ENCODE measurements at regions not wholly inside any gene's neighbourhood (a gene's known extent, or its start where the extent isn't known, plus 50 kb on each side); places are given as distances from the start of the nearest gene placed in this dataset.

- WGBS: 69% methylated on average over 1 of the region's 1 CpG
- intact Hi-C loops (cut with DNase I): no loop called here
- H3K9me3 ChIP-seq: no peaks in the 10 kb centered on the region
- no peak for DNase-seq (ENCODE audit: low spot score)
- no peak overlapping the region for H3K27ac ChIP-seq
- H3K4me3 ChIP-seq: no peak overlapping the region
- no peaks in the 10 kb centered on the region for H3K4me1 ChIP-seq (replicated peaks)
- TF ChIP-seq POLR2A (IDR thresholded peaks at IDR 0.05): no peak
- TF ChIP-seq, protein P1, sequence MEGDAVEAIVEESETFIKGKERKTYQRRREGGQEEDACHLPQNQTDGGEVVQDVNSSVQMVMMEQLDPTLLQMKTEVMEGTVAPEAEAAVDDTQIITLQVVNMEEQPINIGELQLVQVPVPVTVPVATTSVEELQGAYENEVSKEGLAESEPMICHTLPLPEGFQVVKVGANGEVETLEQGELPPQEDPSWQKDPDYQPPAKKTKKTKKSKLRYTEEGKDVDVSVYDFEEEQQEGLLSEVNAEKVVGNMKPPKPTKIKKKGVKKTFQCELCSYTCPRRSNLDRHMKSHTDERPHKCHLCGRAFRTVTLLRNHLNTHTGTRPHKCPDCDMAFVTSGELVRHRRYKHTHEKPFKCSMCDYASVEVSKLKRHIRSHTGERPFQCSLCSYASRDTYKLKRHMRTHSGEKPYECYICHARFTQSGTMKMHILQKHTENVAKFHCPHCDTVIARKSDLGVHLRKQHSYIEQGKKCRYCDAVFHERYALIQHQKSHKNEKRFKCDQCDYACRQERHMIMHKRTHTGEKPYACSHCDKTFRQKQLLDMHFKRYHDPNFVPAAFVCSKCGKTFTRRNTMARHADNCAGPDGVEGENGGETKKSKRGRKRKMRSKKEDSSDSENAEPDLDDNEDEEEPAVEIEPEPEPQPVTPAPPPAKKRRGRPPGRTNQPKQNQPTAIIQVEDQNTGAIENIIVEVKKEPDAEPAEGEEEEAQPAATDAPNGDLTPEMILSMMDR (IDR thresholded peaks at IDR 0.05): no peak
- no peak for TF ChIP-seq POLR2AphosphoS5 (IDR thresholded peaks at IDR 0.05)
- no peaks in the 10 kb centered on the region for H3K27me3 ChIP-seq (replicated peaks; ENCODE audit: insufficient read depth)
- no peaks in the 10 kb centered on the region for H3K36me3 ChIP-seq
Measured at GRCh38 chr5:57658018-57658417, 175.4 kb upstream of the ACTBL2 start.

DNA sequence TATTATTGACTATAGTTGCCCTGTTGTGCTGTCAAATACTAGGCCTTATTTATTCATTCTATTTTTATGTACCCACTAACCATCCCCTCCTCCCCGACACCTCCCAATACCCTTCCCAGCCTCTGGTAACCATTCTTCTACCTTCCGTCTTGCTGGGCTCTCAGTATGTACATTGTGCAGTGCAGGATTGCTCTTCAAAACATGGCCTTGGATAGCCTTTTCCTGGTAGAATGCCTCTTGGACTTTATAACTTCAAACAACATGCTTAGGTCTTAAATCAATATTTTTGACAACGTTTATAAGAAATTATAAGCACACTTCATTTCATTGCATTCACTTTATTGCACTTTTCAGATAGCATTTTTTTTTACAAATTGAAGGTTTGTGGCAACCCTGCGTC is 172.6 kb upstream of the ACTBL2 start:
- no peak overlapping the region for H3K27ac ChIP-seq
- WGBS: 70% methylated on average over 4 of the region's 4 CpGs
- H3K9me3 ChIP-seq: no peaks in the 10 kb centered on the region
- DNase-seq (ENCODE audit: low spot score): no peak
- intact Hi-C loops (cut with DNase I): no loop called here
- H3K27me3 ChIP-seq (replicated peaks; ENCODE audit: insufficient read depth): no peaks in the 10 kb centered on the region
- no peak for TF ChIP-seq POLR2A (IDR thresholded peaks at IDR 0.05)
- TF ChIP-seq, protein P1 (IDR thresholded peaks at IDR 0.05): no peak
- TF ChIP-seq POLR2AphosphoS5 (IDR thresholded peaks at IDR 0.05): no peak
- no peaks in the 10 kb centered on the region for H3K36me3 ChIP-seq
- no peaks in the 10 kb centered on the region for H3K4me1 ChIP-seq (replicated peaks)
- no peak overlapping the region for H3K4me3 ChIP-seq

- H3K27me3 ChIP-seq (replicated peaks; ENCODE audit: insufficient read depth): no peaks in the 10 kb centered on the region
- no peaks in the 10 kb centered on the region for H3K9me3 ChIP-seq
- no peaks in the 10 kb centered on the region for H3K36me3 ChIP-seq
- H3K4me3 ChIP-seq: no peak overlapping the region
- TF ChIP-seq, protein P1 (IDR thresholded peaks at IDR 0.05): no peak
- no peak for TF ChIP-seq POLR2AphosphoS5 (IDR thresholded peaks at IDR 0.05)
- TF ChIP-seq POLR2A (IDR thresholded peaks at IDR 0.05): no peak
- no peak overlapping the region for H3K27ac ChIP-seq
- 52% methylated on average over 3 of the region's 3 CpGs for WGBS
- no peak for DNase-seq (ENCODE audit: low spot score)
- intact Hi-C loops (cut with DNase I): no loop called here
- no peaks in the 10 kb centered on the region for H3K4me1 ChIP-seq (replicated peaks)
Measured at GRCh38 chr5:57653636-57654290, 171.2 kb upstream of the ACTBL2 start.

DNA sequence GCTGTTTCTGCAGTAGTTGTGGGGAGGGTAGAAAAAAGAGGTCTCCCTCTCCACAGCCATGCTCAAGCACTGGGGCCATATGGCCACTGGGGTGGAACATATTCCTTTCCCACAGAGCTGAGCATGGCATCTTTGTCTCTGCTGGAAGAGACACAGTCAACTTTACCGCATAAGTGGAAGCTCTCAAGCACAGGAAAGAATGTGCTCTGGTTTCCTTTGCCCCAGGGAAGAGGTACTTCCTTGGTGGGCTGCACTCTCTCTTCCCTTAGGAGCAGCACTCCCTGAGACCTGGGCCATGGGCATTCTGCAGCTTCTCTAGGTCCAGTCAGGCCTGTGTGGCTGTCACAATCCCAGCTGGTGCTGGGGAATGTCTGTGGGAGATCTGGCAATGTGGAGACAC is 168.5 kb upstream of the ACTBL2 start:
- no peaks in the 10 kb centered on the region for H3K36me3 ChIP-seq
- no peak for TF ChIP-seq POLR2A (IDR thresholded peaks at IDR 0.05)
- TF ChIP-seq, protein P1 (IDR thresholded peaks at IDR 0.05): no peak
- no peak for TF ChIP-seq POLR2AphosphoS5 (IDR thresholded peaks at IDR 0.05)
- H3K4me1 ChIP-seq (replicated peaks): no peaks in the 10 kb centered on the region
- H3K4me3 ChIP-seq: no peak overlapping the region
- WGBS: 95% methylated on average over 1 of the region's 1 CpG
- no peak for DNase-seq (ENCODE audit: low spot score)
- H3K27ac ChIP-seq: no peak overlapping the region
- no peaks in the 10 kb centered on the region for H3K9me3 ChIP-seq
- intact Hi-C loops (cut with DNase I): no loop called here
- H3K27me3 ChIP-seq (replicated peaks; ENCODE audit: insufficient read depth): no peaks in the 10 kb centered on the region

DNA sequence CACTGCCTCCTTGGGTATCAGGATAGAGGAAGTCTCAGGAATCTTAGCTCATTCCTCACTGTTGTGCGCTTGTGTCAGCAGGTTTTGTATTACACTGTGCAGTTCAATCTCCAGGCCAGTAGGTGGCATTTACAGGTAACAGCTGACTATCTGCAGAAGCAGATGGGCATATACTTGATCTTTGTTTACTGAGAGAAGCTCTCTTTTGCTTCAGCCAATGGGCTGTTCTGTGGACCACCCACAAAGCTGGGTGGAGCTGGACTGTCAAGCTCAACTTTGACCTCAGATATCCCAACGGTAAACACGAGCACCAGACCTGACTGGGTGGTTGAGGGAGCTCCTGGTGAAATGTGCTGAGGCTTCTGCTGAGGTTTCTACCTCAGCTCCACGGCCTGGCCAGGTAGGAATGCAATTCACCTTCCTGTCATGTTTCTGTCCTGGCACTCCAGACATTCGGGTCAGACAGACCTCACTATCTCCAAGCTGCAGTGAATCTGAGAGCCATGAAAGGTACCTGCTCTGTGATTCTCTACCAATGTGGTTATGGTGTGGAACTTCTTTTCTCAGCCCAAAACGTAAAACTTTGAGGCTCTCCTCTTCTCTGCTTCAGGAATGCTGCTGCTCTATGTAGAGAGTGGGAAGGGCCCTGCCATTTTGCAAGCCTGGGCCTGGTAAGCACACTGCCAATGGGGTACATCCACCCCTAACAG is 167.9 kb upstream of the ACTBL2 start:
- TF ChIP-seq, protein P1 (IDR thresholded peaks at IDR 0.05): peak in 3 of 4 experiments; percentile 43 to 63 (median 55)
- no peak for TF ChIP-seq POLR2A (IDR thresholded peaks at IDR 0.05)
- Histone ChIP-seq H3K9me3 (no peaks in the 10 kb centered on the region), H3K4me3 (no peak overlapping the region), H3K36me3 (no peaks in the 10 kb centered on the region), H3K4me1 (replicated peaks) (no peaks in the 10 kb centered on the region), H3K27ac (no peak overlapping the region), H3K27me3 (replicated peaks; ENCODE audit: insufficient read depth) (no peaks in the 10 kb centered on the region)
- peak; percentile 8 for DNase-seq (ENCODE audit: low spot score)
- intact Hi-C loops (cut with DNase I): no loop called here
- 80% methylated on average over 6 of the region's 6 CpGs for WGBS
